AG08395 (cell line): ENCODE measurements at regions not wholly inside any gene's neighbourhood (a gene's known extent, or its start where the extent isn't known, plus 50 kb on each side); places are given as distances from the start of the nearest gene placed in this dataset.
"Not testable (repeated sequence)": the region's sequence is repeated elsewhere in the genome, so short reads cannot be mapped to it uniquely, and the experiment has no call there.

Source experiments
- DNase-seq: peaks from one replicate; pipeline ENCODE4 v3.0.0; 2012; ENCODE audit warnings: mixed read lengths, low spot score

- DNase-seq, result no peak
Observed at GRCh38 chr5:68658810-68659372, 434.9 kb upstream of the SLC30A5 start.

- no peak for DNase-seq
Observed at GRCh38 chr5:68659881-68660280, 433.9 kb upstream of the SLC30A5 start.

GRCh38 chr5:68661237-68661636 lies 432.6 kb upstream of the SLC30A5 start:
- peak; percentile 54 for DNase-seq

- no peak for DNase-seq
Observed at GRCh38 chr5:68662804-68663307, 431.0 kb upstream of the SLC30A5 start.

- DNase-seq, result no peak
Observed at GRCh38 chr5:68669864-68670575, 423.8 kb upstream of the SLC30A5 start.

GRCh38 chr5:68673106-68673822 lies 420.6 kb upstream of the SLC30A5 start:
- no peak for DNase-seq

- DNase-seq, result no peak
Observed at GRCh38 chr5:68673823-68674180, 420.0 kb upstream of the SLC30A5 start.

- DNase-seq, result no peak
Observed at GRCh38 chr5:68679041-68679440, 414.8 kb upstream of the SLC30A5 start.

GRCh38 chr5:68680366-68680765 lies 413.4 kb upstream of the SLC30A5 start:
- DNase-seq, result no peak

- DNase-seq, result no peak
Observed at GRCh38 chr5:68681929-68682328, 411.9 kb upstream of the SLC30A5 start.

- no peak for DNase-seq
Observed at GRCh38 chr5:68682400-68683160, 411.2 kb upstream of the SLC30A5 start.

- DNase-seq, result peak; percentile 91
Observed at GRCh38 chr5:68683632-68684036, 410.2 kb upstream of the SLC30A5 start.

GRCh38 chr5:68685863-68686262 lies 408.0 kb upstream of the SLC30A5 start:
- DNase-seq, result no peak

GRCh38 chr5:68688547-68688946 lies 405.3 kb upstream of the SLC30A5 start:
- no peak for DNase-seq

GRCh38 chr5:68689010-68689409 lies 404.8 kb upstream of the SLC30A5 start:
- no peak for DNase-seq

- DNase-seq, result not testable (repeated sequence)
Observed at GRCh38 chr5:68691874-68692273, 401.9 kb upstream of the SLC30A5 start.

GRCh38 chr5:68698025-68698940 lies 395.5 kb upstream of the SLC30A5 start:
- DNase-seq, result no peak

GRCh38 chr5:68699966-68700365 lies 393.8 kb upstream of the SLC30A5 start:
- no peak for DNase-seq

- no peak for DNase-seq
Observed at GRCh38 chr5:68707575-68707974, 386.2 kb upstream of the SLC30A5 start.

- no peak for DNase-seq
Observed at GRCh38 chr5:68708156-68708841, 385.5 kb upstream of the SLC30A5 start.

- DNase-seq, result no peak
Observed at GRCh38 chr5:68708842-68709170, 385.0 kb upstream of the SLC30A5 start.
